HS-5 (cell line): ENCODE measurements at regions not wholly inside any gene's neighbourhood (a gene's known extent, or its start where the extent isn't known, plus 50 kb on each side); places are given as distances from the start of the nearest gene placed in this dataset.
"Not testable (repeated sequence)": the region's sequence is repeated elsewhere in the genome, so short reads cannot be mapped to it uniquely, and the experiment has no call there.

Experiments
- DNase-seq: peaks from one replicate; pipeline ENCODE4 v3.0.0-alpha.2; 2012; ENCODE audit warnings: low read depth

GRCh38 chr15:57767481-57767880 lies 61.0 kb downstream of the POLR2M start:
- no peak for DNase-seq

GRCh38 chr15:57769266-57769665 lies 62.8 kb downstream of the POLR2M start:
- DNase-seq, result no peak

GRCh38 chr15:57770495-57770894 lies 64.0 kb downstream of the POLR2M start:
- no peak for DNase-seq

GRCh38 chr15:57772223-57772957 lies 65.9 kb downstream of the POLR2M start:
- DNase-seq, result peak; percentile 26

DNA sequence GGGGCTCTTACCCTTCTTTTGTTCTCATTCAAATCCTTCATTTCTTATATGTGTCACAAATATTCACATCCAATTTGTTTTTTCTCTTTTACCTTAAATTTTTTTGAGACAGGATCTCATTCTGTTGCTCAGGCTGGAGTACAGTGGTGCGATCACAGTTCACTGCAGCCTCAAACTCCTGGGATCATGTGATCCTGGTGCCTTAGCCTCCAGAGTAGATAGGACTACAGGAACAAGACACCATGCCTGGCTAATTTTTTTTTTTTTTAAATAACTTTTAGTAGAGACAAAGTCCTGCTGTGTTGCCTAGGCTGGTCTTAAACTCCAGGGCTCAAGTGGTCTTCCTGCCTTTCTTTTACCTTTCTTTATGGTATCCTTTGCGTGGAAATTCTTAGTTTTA lies 66.5 kb downstream of the POLR2M start:
- no peak for DNase-seq

DNA sequence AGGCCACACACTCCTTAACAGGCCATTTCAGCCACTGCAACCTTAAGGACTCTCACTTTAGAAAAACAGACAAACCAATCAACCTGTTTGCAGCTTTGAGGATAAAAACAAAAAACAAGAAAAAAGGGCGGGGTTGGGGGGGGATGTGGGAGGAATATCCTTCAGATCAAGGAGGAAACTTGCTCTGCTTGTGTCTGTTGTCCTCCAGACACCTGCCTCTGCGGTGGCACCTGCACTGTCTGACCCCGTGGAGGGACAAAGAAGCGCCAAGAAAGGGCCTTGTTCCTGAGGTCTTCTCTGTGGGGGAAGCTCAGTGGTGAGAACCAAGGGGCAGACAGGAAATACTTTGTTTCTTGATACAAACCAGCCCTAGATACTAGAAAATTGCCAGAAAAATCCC lies 70.5 kb downstream of the POLR2M start:
- no peak for DNase-seq

DNA sequence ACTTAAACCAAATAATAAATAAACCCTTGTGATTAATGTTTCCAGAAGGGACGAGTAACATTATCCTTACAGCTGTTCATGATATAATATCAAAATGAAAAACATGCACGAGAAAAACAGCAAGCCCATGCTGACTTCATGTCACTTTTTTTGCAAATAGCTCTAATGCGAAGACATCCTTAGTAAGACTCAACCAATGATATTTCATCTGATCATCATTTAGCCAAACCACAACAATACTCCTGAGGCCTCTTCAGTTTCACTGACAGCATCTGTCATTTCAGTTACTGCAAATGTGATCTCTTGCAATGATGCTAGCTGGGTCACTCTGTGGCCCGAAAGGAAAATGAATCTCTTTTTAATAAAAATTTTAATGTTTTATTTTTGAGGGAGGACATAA lies 74.0 kb downstream of the POLR2M start:
- DNase-seq, result no peak

DNA sequence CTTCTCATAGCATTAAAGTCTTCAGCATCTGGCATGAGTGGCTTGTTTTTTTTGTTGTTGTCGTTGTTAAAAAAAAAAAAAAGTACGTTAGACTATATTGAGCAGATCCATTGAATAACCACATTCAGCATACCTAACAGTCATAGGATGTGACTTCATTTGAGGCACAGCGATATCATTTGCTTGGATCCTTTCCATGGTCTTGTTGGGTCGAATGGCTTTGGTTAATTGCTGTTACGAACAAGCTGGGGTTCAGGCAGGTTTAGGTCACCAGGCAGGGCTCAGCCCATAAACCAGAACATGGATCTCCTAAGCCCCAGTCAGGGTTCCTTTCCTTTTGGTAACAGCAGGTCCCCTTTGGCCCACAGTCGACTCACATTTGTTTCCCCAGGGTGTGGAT lies 76.2 kb downstream of the POLR2M start:
- DNase-seq, result no peak

DNA sequence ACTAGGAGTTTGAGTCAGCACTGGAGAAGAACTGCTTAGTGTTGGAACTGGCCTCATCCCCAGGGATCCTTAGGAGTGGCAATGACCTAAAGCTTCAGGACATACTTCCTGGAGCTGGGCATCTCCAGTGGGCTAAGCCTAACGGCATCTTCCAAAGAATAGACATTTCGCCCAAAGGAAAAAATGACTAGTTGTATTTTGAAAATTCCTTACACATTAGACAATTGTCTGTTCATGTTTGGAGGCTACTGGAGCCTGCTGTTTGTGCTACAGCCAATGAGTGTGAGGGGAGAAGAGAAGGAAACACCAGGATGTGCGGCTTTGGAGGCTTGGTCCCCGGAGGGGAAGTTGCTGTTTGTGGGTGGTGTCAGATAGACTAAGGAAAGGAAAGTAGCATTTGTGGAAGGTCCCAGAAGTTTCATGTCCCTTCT lies 77.6 kb downstream of the POLR2M start:
- DNase-seq, result peak; percentile 35

DNA sequence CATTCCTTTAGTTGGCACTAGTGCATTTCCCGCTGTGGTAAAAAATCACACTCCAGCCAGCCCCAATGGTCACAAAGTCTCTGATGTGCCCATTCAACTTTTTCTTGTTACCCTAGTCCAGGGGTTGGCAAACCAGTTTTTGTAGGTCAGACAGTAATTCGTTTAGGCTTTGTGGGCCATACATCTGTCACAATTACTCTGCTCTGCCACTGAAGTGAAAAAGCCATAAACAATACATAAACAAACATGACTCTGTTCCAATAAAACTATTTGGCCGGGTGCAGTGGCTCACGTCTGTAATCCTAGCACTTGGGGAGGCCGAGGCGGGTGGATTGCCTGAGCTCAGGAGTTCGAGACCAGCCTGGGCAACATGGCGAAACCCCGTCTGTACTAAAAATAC lies 78.5 kb downstream of the POLR2M start:
- DNase-seq, result no peak

DNA sequence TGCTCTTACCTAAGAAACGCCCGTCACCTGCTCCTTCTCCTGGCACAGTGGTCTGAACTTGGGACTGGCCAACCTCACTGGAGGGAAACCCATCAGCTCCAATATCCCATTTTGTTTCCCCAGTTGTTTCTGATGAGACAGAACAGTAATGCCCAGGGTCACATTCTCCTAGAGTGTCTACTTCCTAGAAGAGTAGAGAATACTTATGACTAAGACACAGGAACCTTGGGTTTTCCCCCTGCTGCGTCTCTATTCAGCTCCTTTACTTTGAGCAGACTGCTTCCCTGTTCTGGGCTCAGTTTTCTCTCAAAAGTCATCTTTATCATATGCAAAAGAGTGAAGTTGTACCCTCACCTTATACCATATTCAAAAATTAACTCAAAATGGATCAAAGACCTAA lies 79.4 kb downstream of the POLR2M start:
- DNase-seq, result no peak

- no peak for DNase-seq
Measured at GRCh38 chr15:57789225-57789624, 82.7 kb downstream of the POLR2M start.

- DNase-seq, result no peak
Measured at GRCh38 chr15:57792724-57793449, 86.4 kb downstream of the POLR2M start.

GRCh38 chr15:57795261-57795660 lies 88.7 kb downstream of the POLR2M start:
- DNase-seq, result no peak

GRCh38 chr15:57796146-57796545 lies 89.6 kb downstream of the POLR2M start:
- DNase-seq, result no peak

DNA sequence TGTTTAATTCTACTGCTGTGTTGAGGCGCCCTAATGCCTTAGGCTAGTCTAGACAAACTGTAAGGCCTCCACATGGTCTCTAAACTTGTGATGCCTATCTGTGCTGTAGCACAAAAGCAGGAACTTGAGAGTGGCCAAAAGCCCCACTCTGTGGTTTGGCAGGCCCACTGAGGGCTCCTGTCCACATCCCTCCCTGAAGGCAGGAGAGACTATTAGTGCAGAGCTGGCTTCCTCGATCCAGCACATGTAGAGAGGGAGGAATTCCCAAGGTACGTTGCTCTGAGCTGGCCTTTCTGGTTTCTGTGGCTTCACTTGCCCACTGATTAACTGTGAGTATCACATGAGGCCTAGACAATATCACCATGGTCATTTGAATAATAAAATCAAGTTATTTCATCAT lies 90.6 kb downstream of the POLR2M start:
- no peak for DNase-seq

- DNase-seq, result no peak
Measured at GRCh38 chr15:57797568-57798267, 91.2 kb downstream of the POLR2M start.

- DNase-seq, result no peak
Measured at GRCh38 chr15:57806003-57806402, 99.5 kb downstream of the POLR2M start.

DNA sequence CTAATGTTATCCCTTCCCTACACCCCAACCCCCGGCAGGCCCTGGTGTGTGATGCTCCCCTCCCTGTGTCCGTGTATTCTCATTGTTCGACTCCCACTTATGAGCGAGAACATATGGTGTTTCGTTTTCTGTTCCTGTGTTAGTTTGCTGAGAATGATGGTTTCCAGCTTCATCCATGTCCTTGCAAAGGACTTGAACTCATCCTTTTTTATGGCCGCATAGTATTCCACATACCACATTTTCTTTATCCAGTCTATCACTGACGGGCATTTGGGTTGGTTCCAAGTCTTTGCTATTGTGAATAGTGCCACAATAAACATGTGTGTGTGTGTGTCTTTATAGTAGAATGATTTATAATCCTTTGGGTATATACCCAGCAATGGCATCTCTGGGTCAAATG lies 102.8 kb downstream of the POLR2M start:
- DNase-seq, result not testable (repeated sequence)

DNA sequence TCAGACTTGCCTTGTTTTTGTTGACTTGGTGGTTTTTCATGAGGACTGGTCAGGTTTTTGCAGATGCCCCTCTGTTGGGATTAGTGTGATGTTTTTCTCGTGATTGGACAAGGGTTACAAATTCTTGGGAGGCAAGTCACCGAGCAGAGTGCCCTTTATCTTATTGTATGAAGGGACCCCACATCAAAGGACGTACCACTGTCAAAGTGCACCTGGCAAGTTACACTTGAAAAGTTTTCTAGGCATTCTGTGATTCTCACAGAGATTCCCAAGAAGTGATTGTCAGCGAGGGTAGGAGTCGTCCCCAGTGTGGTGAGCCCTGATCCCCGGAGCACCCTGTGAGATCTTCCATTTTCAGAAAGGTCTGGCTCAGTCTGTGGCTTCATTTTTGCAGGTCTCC lies 110.1 kb downstream of the POLR2M start:
- DNase-seq, result no peak

- DNase-seq, result no peak
Measured at GRCh38 chr15:57819646-57820045, 113.1 kb downstream of the POLR2M start.

DNA sequence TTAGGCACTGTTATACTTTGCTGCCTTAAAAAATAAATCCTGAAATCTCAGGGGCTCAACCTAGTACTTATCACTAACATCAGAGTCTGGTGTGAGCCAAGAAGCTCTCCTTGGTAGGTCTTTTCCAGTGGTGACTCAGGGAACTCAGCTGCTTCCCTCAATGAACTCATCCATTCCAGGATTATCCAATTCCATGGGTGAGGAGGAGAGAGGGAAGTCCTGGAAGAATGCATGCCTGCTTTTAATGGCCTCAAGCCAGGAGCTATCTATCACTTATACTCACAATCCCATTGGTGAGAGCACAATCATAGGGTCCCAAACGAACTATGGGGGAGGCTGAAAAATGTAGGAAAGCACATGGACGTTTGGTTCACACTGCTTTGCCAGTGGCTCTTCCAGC lies 113.6 kb downstream of the POLR2M start:
- peak; percentile 30 for DNase-seq

- no peak for DNase-seq
Measured at GRCh38 chr15:57821826-57822225, 115.3 kb downstream of the POLR2M start.
